ENCODE measurements at regions not wholly inside any gene's neighbourhood (a gene's known extent, or its start where the extent isn't known, plus 50 kb on each side); places are given as distances from the start of the nearest gene placed in this dataset.

DNA sequence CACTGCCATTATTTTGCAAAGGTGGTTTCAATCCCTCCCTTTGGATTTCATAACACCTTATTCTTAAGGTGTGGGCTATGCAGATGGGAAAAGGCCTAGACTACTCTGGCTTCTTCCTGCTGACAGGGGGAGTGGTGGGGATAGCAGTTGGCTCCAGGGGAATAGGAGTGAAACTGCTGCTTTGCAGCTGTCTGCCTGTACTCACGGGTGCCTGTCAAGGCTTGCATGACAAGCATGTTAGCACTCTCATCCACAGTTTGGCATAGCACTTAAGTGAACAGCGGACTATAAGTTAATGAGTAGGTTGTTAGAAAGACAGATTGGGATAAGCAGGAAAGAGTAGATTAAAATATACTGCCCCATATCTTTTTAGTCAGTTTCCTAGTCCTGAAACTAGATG, 287.5 kb upstream of the DAB1 start:
- TF ChIP-seq, protein P1, sequence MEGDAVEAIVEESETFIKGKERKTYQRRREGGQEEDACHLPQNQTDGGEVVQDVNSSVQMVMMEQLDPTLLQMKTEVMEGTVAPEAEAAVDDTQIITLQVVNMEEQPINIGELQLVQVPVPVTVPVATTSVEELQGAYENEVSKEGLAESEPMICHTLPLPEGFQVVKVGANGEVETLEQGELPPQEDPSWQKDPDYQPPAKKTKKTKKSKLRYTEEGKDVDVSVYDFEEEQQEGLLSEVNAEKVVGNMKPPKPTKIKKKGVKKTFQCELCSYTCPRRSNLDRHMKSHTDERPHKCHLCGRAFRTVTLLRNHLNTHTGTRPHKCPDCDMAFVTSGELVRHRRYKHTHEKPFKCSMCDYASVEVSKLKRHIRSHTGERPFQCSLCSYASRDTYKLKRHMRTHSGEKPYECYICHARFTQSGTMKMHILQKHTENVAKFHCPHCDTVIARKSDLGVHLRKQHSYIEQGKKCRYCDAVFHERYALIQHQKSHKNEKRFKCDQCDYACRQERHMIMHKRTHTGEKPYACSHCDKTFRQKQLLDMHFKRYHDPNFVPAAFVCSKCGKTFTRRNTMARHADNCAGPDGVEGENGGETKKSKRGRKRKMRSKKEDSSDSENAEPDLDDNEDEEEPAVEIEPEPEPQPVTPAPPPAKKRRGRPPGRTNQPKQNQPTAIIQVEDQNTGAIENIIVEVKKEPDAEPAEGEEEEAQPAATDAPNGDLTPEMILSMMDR (IDR thresholded peaks at IDR 0.05; ENCODE audit: insufficient read depth, low read depth, low read length), result no peak
- TF ChIP-seq EZH2 (IDR thresholded peaks at IDR 0.05; ENCODE audit: insufficient read depth, low read length), result no peak
- Mint-ChIP-seq H3K4me3 (ENCODE audit: unreplicated experiment) (no peak overlapping the region), H3K36me3 (ENCODE audit: low read depth, unreplicated experiment) (no peaks in the 10 kb centered on the region), H3K9me3 (ENCODE audit: unreplicated experiment) (no peaks in the 10 kb centered on the region), H3K4me1 (ENCODE audit: low read depth, unreplicated experiment) (no peaks in the 10 kb centered on the region), H3K27ac (ENCODE audit: unreplicated experiment) (no peak overlapping the region), H3K27me3 (ENCODE audit: low read depth, unreplicated experiment) (peaks cover 8% of the 10 kb centered on the region)
- H3K4me3 ChIP-seq (ENCODE audit: insufficient read depth, low read depth, low read length), result no peak overlapping the region
- H3K27me3 ChIP-seq (ENCODE audit: insufficient read depth, low read length), result no peaks in the 10 kb centered on the region
- no peak overlapping the region for H3K4me2 ChIP-seq (ENCODE audit: low read length)
- no peak overlapping the region for H3K9ac ChIP-seq (ENCODE audit: low read length)
- H3K27ac ChIP-seq (ENCODE audit: low read depth, low read length), result no peak overlapping the region
- no peaks in the 10 kb centered on the region for H3K79me2 ChIP-seq (ENCODE audit: insufficient read depth, low read length)
- no peaks in the 10 kb centered on the region for H3K36me3 ChIP-seq (ENCODE audit: insufficient read depth, low read length)
- H2AFZ ChIP-seq (ENCODE audit: low read depth, low read length), result no peak overlapping the region
- peaks cover 3% of the 10 kb centered on the region for H3K9me3 ChIP-seq (ENCODE audit: insufficient read depth, low read depth, low read length)
- DNase-seq (ENCODE audit: low read depth), result no peak
- no peaks in the 10 kb centered on the region for H3K4me1 ChIP-seq (ENCODE audit: insufficient read depth, low read length)
- no peaks in the 10 kb centered on the region for H4K20me1 ChIP-seq (ENCODE audit: insufficient read depth, low read length)
- no peak for FAIRE-seq

DNA sequence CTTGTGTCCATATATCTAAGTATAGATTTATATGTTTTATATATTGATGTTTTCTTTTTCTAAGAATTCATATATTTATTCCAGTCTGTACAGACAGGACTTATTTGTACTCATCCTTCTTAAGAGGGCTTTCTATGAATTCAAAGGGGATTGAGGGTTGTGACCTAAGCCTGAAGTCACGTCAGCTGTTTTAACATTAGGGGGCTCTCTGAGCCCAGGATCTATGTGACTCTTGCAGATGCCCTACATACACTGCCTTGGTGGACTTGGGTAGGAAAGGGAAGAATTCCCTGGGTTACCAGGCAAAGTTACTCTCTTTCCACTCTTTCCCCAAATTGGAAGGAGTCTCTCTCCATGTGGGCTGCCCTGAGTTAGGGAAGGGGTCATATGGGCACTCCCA, 283.8 kb upstream of the DAB1 start:
- Histone ChIP-seq H3K4me2 (ENCODE audit: low read length) (no peak overlapping the region), H3K79me2 (ENCODE audit: insufficient read depth, low read length) (no peaks in the 10 kb centered on the region), H3K9me3 (ENCODE audit: insufficient read depth, low read depth, low read length) (peaks cover 3% of the 10 kb centered on the region), H3K4me1 (ENCODE audit: insufficient read depth, low read length) (no peaks in the 10 kb centered on the region), H3K27me3 (ENCODE audit: insufficient read depth, low read length) (no peaks in the 10 kb centered on the region), H2AFZ (ENCODE audit: low read depth, low read length) (no peak overlapping the region), H3K4me3 (ENCODE audit: insufficient read depth, low read depth, low read length) (no peak overlapping the region), H4K20me1 (ENCODE audit: insufficient read depth, low read length) (no peaks in the 10 kb centered on the region), H3K9ac (ENCODE audit: low read length) (no peak overlapping the region), H3K27ac (ENCODE audit: low read depth, low read length) (no peak overlapping the region), H3K36me3 (ENCODE audit: insufficient read depth, low read length) (no peaks in the 10 kb centered on the region)
- FAIRE-seq (no peak), DNase-seq (ENCODE audit: low read depth) (no peak)
- H3K36me3 Mint-ChIP-seq (ENCODE audit: low read depth, unreplicated experiment), result no peaks in the 10 kb centered on the region
- peaks cover 3% of the 10 kb centered on the region for H3K27me3 Mint-ChIP-seq (ENCODE audit: low read depth, unreplicated experiment)
- no peak for TF ChIP-seq EZH2 (IDR thresholded peaks at IDR 0.05; ENCODE audit: insufficient read depth, low read length)
- TF ChIP-seq, protein P1 (IDR thresholded peaks at IDR 0.05; ENCODE audit: insufficient read depth, low read depth, low read length), result no peak
- no peak overlapping the region for H3K4me3 Mint-ChIP-seq (ENCODE audit: unreplicated experiment)
- H3K4me1 Mint-ChIP-seq (ENCODE audit: low read depth, unreplicated experiment), result no peaks in the 10 kb centered on the region
- no peaks in the 10 kb centered on the region for H3K9me3 Mint-ChIP-seq (ENCODE audit: unreplicated experiment)
- no peak overlapping the region for H3K27ac Mint-ChIP-seq (ENCODE audit: unreplicated experiment)

DNA sequence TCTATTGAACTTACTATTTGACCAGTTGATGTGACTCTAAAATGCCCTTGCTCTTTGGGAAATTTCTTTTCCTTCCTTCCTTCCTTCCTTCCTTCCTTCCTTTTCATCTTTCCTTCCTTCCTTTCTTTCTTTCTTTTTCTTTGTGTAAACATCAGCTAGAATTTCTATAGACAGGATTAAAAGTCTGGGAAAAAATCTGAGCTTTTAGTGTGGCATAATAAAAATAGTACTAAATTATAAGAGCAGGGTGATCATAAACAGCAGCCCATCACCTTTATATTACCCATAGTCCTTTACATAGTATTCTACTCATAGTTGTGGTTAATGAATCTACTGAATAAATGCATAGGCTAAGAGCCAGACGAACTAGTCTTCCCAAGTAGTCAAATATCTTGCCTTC, 281.0 kb upstream of the DAB1 start:
- Histone ChIP-seq H3K9ac (ENCODE audit: low read length) (no peak overlapping the region), H3K4me3 (ENCODE audit: insufficient read depth, low read depth, low read length) (no peak overlapping the region), H3K4me2 (ENCODE audit: low read length) (no peak overlapping the region), H3K9me3 (ENCODE audit: insufficient read depth, low read depth, low read length) (peaks cover 3% of the 10 kb centered on the region), H4K20me1 (ENCODE audit: insufficient read depth, low read length) (no peaks in the 10 kb centered on the region), H3K27me3 (ENCODE audit: insufficient read depth, low read length) (no peaks in the 10 kb centered on the region), H3K36me3 (ENCODE audit: insufficient read depth, low read length) (no peaks in the 10 kb centered on the region), H3K27ac (ENCODE audit: low read depth, low read length) (no peak overlapping the region), H3K4me1 (ENCODE audit: insufficient read depth, low read length) (no peaks in the 10 kb centered on the region), H2AFZ (ENCODE audit: low read depth, low read length) (no peak overlapping the region), H3K79me2 (ENCODE audit: insufficient read depth, low read length) (no peaks in the 10 kb centered on the region)
- no peaks in the 10 kb centered on the region for H3K9me3 Mint-ChIP-seq (ENCODE audit: unreplicated experiment)
- H3K4me3 Mint-ChIP-seq (ENCODE audit: unreplicated experiment), result no peak overlapping the region
- H3K27ac Mint-ChIP-seq (ENCODE audit: unreplicated experiment), result no peak overlapping the region
- TF ChIP-seq, protein P1 (IDR thresholded peaks at IDR 0.05; ENCODE audit: insufficient read depth, low read depth, low read length), result no peak
- TF ChIP-seq EZH2 (IDR thresholded peaks at IDR 0.05; ENCODE audit: insufficient read depth, low read length), result no peak
- H3K27me3 Mint-ChIP-seq (ENCODE audit: low read depth, unreplicated experiment), result no peaks in the 10 kb centered on the region
- FAIRE-seq (no peak), DNase-seq (ENCODE audit: low read depth) (no peak)
- no peaks in the 10 kb centered on the region for H3K36me3 Mint-ChIP-seq (ENCODE audit: low read depth, unreplicated experiment)
- no peaks in the 10 kb centered on the region for H3K4me1 Mint-ChIP-seq (ENCODE audit: low read depth, unreplicated experiment)

Data from astrocyte (in vitro differentiated cells and primary cell).